Trophoblast cell (in vitro differentiated cells and primary cell): ENCODE measurements at regions not wholly inside any gene's neighbourhood (a gene's known extent, or its start where the extent isn't known, plus 50 kb on each side); places are given as distances from the start of the nearest gene placed in this dataset.

ENCODE experiments used
- DNase-seq, 2 donors: peaks; one replicate each; pipeline ENCODE4 v3.0.0-alpha.2; 2016
- H2AFZ ChIP-seq: 2 replicates; pipeline ENCODE4 v1.6.1; 2013; ENCODE audit warnings: low read length, moderate library complexity, mild to moderate bottlenecking; ENCODE audit not compliant: insufficient read depth, poor library complexity
- H2AK5ac ChIP-seq: 2 replicates; pipeline ENCODE4 v1.6.1; 2013; ENCODE audit warnings: mild to moderate bottlenecking, low read length
- H2BK120ac ChIP-seq: 2 replicates; pipeline ENCODE4 v1.6.1; 2013; ENCODE audit warnings: low read length, mild to moderate bottlenecking, moderate library complexity; ENCODE audit not compliant: insufficient read depth, poor library complexity
- H2BK12ac ChIP-seq: 2 replicates; pipeline ENCODE4 v1.6.1; 2013; ENCODE audit warnings: mild to moderate bottlenecking, low read length, moderate library complexity
- H2BK5ac ChIP-seq: 2 replicates; pipeline ENCODE4 v1.6.1; 2013; ENCODE audit warnings: low read length, low read depth, moderate library complexity, mild to moderate bottlenecking; ENCODE audit not compliant: poor library complexity
- H3K14ac ChIP-seq: 2 replicates; pipeline ENCODE4 v1.6.1; 2013; ENCODE audit warnings: mild to moderate bottlenecking, low read length
- H3K18ac ChIP-seq: 2 replicates; pipeline ENCODE4 v1.6.1; 2013; ENCODE audit warnings: mild to moderate bottlenecking, low read length
- H3K23ac ChIP-seq: 2 replicates; pipeline ENCODE4 v1.6.1; 2013; ENCODE audit warnings: low read length
- H3K27ac ChIP-seq: 2 replicates; pipeline ENCODE4 v1.5.1; 2013; ENCODE audit warnings: low read depth, mild to moderate bottlenecking, inconsistent platforms, low read length, moderate library complexity
- H3K27me3 ChIP-seq: 2 replicates; pipeline ENCODE4 v1.6.1; 2013; ENCODE audit warnings: inconsistent platforms, mild to moderate bottlenecking, low read length, moderate library complexity; ENCODE audit not compliant: insufficient read depth
- H3K36me3 ChIP-seq, 2 experiments: 1 replicate in 1 of 2; 2 replicates in 1 of 2; pipeline ENCODE4 v1.6.1; 2013; ENCODE audit warnings: low read length in 2 of 2, mild to moderate bottlenecking in 2 of 2, moderate library complexity in 1 of 2; ENCODE audit not compliant: insufficient read depth in 2 of 2, control insufficient read depth in 1 of 2
- H3K4ac ChIP-seq: 2 replicates; pipeline ENCODE4 v1.6.1; 2013; ENCODE audit warnings: low read depth, mild to moderate bottlenecking, low read length, moderate library complexity
- H3K4me1 ChIP-seq, 2 experiments: 1 replicate in 1 of 2; 2 replicates in 1 of 2; pipeline ENCODE4 v1.6.1; 2013; ENCODE audit warnings: low read length in 2 of 2, mild to moderate bottlenecking in 2 of 2, moderate library complexity in 1 of 2; ENCODE audit not compliant: insufficient read depth in 2 of 2, control insufficient read depth in 1 of 2
- H3K4me2 ChIP-seq: 2 replicates; pipeline ENCODE4 v1.6.1; 2013; ENCODE audit warnings: inconsistent platforms, mild to moderate bottlenecking, low read length, moderate library complexity
- H3K4me3 ChIP-seq: 2 replicates; pipeline ENCODE4 v1.5.1; 2013; ENCODE audit warnings: mild to moderate bottlenecking, low read depth, low read length, inconsistent platforms
- H3K79me1 ChIP-seq: one replicate; pipeline ENCODE4 v1.6.1; 2013; ENCODE audit warnings: low read length
- H3K79me2 ChIP-seq: 2 replicates; pipeline ENCODE4 v1.6.1; 2013; ENCODE audit warnings: low read length, mild to moderate bottlenecking; ENCODE audit not compliant: control insufficient read depth, insufficient read depth, poor library complexity
- H3K9ac ChIP-seq: 2 replicates; pipeline ENCODE4 v1.6.1; 2013; ENCODE audit warnings: mild to moderate bottlenecking, low read length
- H3K9me3 ChIP-seq: 2 replicates; pipeline ENCODE4 v1.6.1; 2013; ENCODE audit warnings: low read depth, mild to moderate bottlenecking, control low read depth, inconsistent platforms, low read length; ENCODE audit not compliant: insufficient read depth
- H4K12ac ChIP-seq: 2 replicates; pipeline ENCODE4 v1.6.1; 2013; ENCODE audit warnings: low read depth, mild to moderate bottlenecking, low read length, moderate library complexity
- H4K8ac ChIP-seq: 2 replicates; pipeline ENCODE4 v1.6.1; 2013; ENCODE audit warnings: low read depth, mild to moderate bottlenecking, low read length, moderate library complexity
- H4K91ac ChIP-seq: one replicate; pipeline ENCODE4 v1.6.1; 2013; ENCODE audit warnings: low read depth, mild to moderate bottlenecking, low read length, moderate library complexity
- WGBS: extraction: QIAGEN DNeasy Blood & Tissue Kit; methylation state at CpG from one replicate; pipeline ENCODE4 v1.1.7; 2013; ENCODE audit warnings: missing lambda C conversion rate; ENCODE audit not compliant: insufficient read length, insufficient coverage; ENCODE audit errors: extremely low coverage; 5-methylcytosine and 5-hydroxymethylcytosine counted together

- H3K14ac ChIP-seq, result no peak overlapping the region
- WGBS, result no CpG with 5 or more reads among the region's 1 CpG
These were observed 186.1 kb downstream of the TMA16 start for GRCh38 chr4:163680386-163681098.

GRCh38 chr4:163681208-163681821 lies 186.8 kb downstream of the TMA16 start:
- no peak overlapping the region for H3K14ac ChIP-seq
- H3K4ac ChIP-seq, result no peak overlapping the region
- H3K9ac ChIP-seq, result no peak overlapping the region
- no peaks in the 10 kb centered on the region for H3K4me1 ChIP-seq
- no peak overlapping the region for H4K12ac ChIP-seq
- no peak overlapping the region for H4K91ac ChIP-seq
- no peak overlapping the region for H3K4me2 ChIP-seq
- H3K18ac ChIP-seq, result no peak overlapping the region
- H3K23ac ChIP-seq, result no peak overlapping the region
- DNase-seq, result peak in 1 of 2 donors; percentile 72
- H3K79me2 ChIP-seq, result no peaks in the 10 kb centered on the region
- H3K9me3 ChIP-seq, result no peaks in the 10 kb centered on the region
- H3K27me3 ChIP-seq, result no peaks in the 10 kb centered on the region
- H3K79me1 ChIP-seq, result no peaks in the 10 kb centered on the region
- no peak overlapping the region for H3K4me3 ChIP-seq
- no peak overlapping the region for H2BK120ac ChIP-seq
- no peak overlapping the region for H2AFZ ChIP-seq
- no peak overlapping the region for H4K8ac ChIP-seq
- no peak overlapping the region for H2BK5ac ChIP-seq
- no peak overlapping the region for H3K27ac ChIP-seq
- no CpG with 5 or more reads among the region's 2 CpGs for WGBS
- no peak overlapping the region for H2AK5ac ChIP-seq
- H3K36me3 ChIP-seq, result no peaks in the 10 kb centered on the region
- no peak overlapping the region for H2BK12ac ChIP-seq

More at GRCh38 chr4:163680386-163681098, 186.1 kb downstream of the TMA16 start:
- Histone ChIP-seq H3K27me3 (no peaks in the 10 kb centered on the region), H2BK5ac (no peak overlapping the region), H3K4me2 (no peak overlapping the region), H2AK5ac (no peak overlapping the region), H3K4ac (no peak overlapping the region), H2BK12ac (no peak overlapping the region), H3K18ac (no peak overlapping the region), H3K79me1 (no peaks in the 10 kb centered on the region), H3K27ac (no peak overlapping the region), H3K9me3 (no peaks in the 10 kb centered on the region), H3K36me3 (no peaks in the 10 kb centered on the region), H3K79me2 (no peaks in the 10 kb centered on the region), H4K8ac (no peak overlapping the region), H3K4me1 (no peaks in the 10 kb centered on the region), H3K4me3 (no peak overlapping the region), H2BK120ac (no peak overlapping the region), H2AFZ (no peak overlapping the region), H3K9ac (no peak overlapping the region), H3K23ac (no peak overlapping the region), H4K91ac (no peak overlapping the region), H4K12ac (no peak overlapping the region)
- DNase-seq, result no peak

GRCh38 chr4:163688856-163689255 lies 194.4 kb downstream of the TMA16 start:
- Histone ChIP-seq H4K8ac (no peak overlapping the region), H3K79me2 (no peaks in the 10 kb centered on the region), H3K4me3 (no peak overlapping the region), H4K91ac (no peak overlapping the region), H3K36me3 (no peaks in the 10 kb centered on the region), H2BK12ac (no peak overlapping the region), H3K14ac (no peak overlapping the region), H3K27me3 (no peaks in the 10 kb centered on the region), H3K4me1 (no peaks in the 10 kb centered on the region), H4K12ac (no peak overlapping the region), H2BK5ac (no peak overlapping the region), H2BK120ac (no peak overlapping the region), H3K9ac (no peak overlapping the region), H3K4ac (no peak overlapping the region), H3K18ac (no peak overlapping the region), H3K27ac (no peak overlapping the region), H3K79me1 (no peaks in the 10 kb centered on the region), H3K9me3 (no peaks in the 10 kb centered on the region), H2AFZ (no peak overlapping the region), H3K4me2 (no peak overlapping the region), H2AK5ac (no peak overlapping the region), H3K23ac (no peak overlapping the region)
- no peak for DNase-seq

- no peak overlapping the region for H3K4me2 ChIP-seq
- H3K18ac ChIP-seq, result no peak overlapping the region
- H3K36me3 ChIP-seq, result no peaks in the 10 kb centered on the region
- H3K79me2 ChIP-seq, result no peaks in the 10 kb centered on the region
- no peaks in the 10 kb centered on the region for H3K9me3 ChIP-seq
- H3K23ac ChIP-seq, result no peak overlapping the region
- no peaks in the 10 kb centered on the region for H3K79me1 ChIP-seq
- H2AK5ac ChIP-seq, result no peak overlapping the region
- H4K12ac ChIP-seq, result no peak overlapping the region
- H3K27me3 ChIP-seq, result no peaks in the 10 kb centered on the region
- H3K9ac ChIP-seq, result no peak overlapping the region
- no peak overlapping the region for H2AFZ ChIP-seq
- no peak overlapping the region for H2BK12ac ChIP-seq
- H4K91ac ChIP-seq, result no peak overlapping the region
- no peak overlapping the region for H2BK5ac ChIP-seq
- no peak overlapping the region for H3K4ac ChIP-seq
- DNase-seq, result no peak
- H4K8ac ChIP-seq, result no peak overlapping the region
- H3K4me1 ChIP-seq, result no peaks in the 10 kb centered on the region
- no peak overlapping the region for H2BK120ac ChIP-seq
- no peak overlapping the region for H3K14ac ChIP-seq
- no peak overlapping the region for H3K4me3 ChIP-seq
- no peak overlapping the region for H3K27ac ChIP-seq
These were observed 198.7 kb downstream of the TMA16 start for GRCh38 chr4:163693211-163693610.
